Activated CD8-positive, alpha-beta memory T cell treated with anti-CD3 and anti-CD28 coated beads for 48 hours (primary cell): ENCODE measurements at regions not wholly inside any gene's neighbourhood (a gene's known extent, or its start where the extent isn't known, plus 50 kb on each side); places are given as distances from the start of the nearest gene placed in this dataset.
"Not testable (repeated sequence)": the region's sequence is repeated elsewhere in the genome, so short reads cannot be mapped to it uniquely, and the experiment has no call there.

Experiments used
- DNase-seq, 3 experiments: peaks; one replicate each; pipeline ENCODE4 v3.0.0-alpha.2; 2020; ENCODE audit warnings: low read depth in 2 of 3, low spot score in 2 of 3

GRCh38 chr1:5768014-5768413, 224.2 kb downstream of the NPHP4 start:
- no peak for DNase-seq

- not testable (repeated sequence) for DNase-seq
Measured at GRCh38 chr1:5766996-5767395, 225.2 kb downstream of the NPHP4 start.

- no peak for DNase-seq
Measured at GRCh38 chr1:5765997-5766913, 226.0 kb downstream of the NPHP4 start.

DNA sequence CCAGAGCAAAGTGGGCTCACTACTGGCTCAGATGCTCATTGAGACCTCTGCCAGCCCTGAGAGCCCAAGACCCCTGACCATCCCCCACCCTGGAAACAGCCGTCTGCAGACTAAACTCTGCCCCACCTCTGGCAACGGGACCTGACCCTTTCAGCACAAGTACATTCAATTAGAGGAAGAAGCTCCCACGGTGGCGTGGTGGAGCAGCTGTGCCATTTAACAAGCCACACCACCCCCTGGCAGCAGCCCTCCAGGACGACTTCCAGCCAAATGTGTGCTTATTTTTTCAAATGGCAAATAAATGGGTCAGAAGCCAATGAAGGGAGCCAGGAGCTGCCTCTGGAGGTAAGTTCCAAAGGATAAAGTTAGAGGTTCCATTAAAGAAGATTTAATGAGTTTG, 226.7 kb downstream of the NPHP4 start:
- no peak for DNase-seq

GRCh38 chr1:5764959-5765358, 227.3 kb downstream of the NPHP4 start:
- no peak for DNase-seq

DNA sequence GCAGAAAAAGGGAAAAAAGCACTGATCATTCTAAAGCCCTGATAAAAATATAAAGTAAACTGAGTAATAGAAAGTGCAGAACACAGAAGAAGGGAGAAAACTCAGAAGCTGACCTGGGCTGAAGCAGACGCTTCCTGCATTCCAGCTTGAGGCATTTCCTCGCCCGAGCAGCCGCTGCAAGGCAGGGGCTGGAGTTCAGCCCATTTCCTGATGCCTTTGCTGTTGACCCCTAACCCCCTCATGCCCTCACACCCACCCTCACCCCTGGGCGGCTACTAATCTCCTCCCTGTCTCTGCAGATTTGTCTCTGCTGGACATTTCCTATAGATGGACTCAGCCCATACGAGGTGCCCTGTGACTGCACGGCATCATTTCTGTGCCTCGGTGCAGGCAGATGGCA, 227.8 kb downstream of the NPHP4 start:
- DNase-seq: no peak

DNA sequence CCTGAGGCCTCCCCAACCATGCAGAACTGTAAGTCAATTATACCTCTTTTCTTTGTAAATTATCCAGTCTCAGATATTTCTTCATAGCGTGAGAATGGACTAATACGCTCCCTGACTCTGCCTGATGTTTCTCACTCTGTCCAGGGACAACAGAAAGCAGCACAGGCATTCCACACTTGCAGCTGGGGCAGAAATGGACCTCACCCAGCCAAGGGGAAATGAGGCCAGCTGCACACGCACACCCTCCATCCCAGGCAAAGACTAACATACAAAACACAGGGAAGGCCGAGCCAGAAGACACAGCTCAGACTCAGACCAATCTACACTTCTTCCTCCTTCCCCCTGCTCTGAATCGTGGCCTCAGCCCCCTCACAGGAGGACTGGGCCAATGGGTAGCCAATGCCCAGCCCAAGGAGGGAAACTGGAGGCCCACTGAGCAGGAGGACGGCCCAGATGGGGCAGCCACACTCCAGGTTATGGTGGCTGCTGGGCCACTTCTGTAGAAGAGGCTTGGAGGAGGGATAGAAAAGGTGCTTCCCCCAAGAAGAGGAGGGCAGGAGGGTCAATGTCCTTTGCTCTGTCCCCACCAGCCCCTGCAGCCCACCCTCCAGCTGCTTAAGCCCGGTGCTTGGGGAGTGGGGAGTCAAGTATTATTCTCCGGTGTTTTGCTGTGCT, 228.4 kb downstream of the NPHP4 start:
- no peak for DNase-seq

GRCh38 chr1:5758859-5759578, 233.2 kb downstream of the NPHP4 start:
- DNase-seq: no peak

DNA sequence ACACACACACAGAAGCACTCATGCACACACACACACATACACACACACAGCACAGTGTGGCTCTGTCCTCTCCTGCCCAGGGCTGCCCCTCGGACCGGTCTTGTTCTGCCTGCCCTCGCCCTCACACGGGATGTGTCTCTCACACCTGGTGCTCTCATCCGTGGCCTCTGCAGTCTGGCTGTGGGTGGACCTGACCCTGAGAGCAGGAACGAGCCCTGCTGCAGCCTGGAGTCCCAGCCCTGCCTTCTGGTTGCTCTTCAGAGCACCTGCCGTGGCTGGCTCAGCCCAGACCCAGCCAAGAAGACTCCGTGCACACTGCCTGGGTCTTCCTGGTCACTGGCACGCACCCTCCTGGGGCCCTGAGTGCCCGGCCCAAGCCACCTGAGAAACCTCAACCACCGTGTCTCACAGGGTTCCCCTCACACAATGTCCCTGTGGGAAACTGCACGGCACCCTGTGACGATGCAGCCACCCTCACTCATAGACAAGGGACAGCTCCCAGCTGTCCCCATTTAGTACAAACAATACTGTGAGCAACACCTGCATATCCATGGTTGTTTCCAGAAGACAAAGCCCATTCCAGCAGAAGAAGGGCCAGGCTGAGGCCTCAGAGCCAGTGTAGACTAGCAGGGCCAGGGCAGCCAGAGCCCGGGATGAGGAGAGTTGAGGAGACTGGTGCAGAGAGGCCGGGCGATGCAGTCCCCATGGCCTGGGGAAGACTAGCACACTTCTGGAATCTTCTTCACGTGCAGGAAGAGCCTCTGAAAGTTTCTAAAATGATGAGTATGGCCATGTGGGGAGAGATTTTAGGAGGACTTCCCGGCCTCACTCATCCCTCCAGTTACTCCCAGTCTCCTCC, 234.0 kb downstream of the NPHP4 start:
- no peak for DNase-seq

DNA sequence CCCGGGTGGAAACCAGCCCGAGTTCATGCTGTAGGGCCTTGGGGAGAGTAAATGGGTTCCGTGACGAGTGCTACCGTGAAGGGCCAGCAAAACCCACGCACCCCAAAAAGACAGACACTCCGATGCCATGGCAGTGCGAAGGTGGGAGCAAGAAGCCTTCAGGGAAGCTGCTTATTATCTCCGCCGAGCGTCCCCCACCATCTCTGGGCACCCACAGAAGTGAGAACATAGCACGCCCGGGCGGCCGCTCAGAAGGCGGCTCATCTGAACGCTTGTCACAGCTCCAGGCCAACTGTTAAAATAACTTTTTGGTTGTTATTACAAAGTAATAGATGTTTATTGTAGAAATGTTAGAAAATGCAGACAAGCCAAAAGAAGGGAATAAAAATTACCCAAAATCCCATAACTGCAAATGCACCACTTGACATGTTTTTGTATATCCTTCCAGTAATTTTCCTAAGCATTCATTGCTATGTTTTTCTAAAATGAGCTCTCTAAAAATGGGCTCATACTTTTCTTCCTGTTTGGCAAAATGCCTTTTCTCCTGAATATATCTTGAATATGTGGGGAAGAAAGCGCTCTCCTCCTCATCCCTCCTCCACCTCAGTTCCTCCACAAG, 234.9 kb downstream of the NPHP4 start:
- DNase-seq: no peak

DNA sequence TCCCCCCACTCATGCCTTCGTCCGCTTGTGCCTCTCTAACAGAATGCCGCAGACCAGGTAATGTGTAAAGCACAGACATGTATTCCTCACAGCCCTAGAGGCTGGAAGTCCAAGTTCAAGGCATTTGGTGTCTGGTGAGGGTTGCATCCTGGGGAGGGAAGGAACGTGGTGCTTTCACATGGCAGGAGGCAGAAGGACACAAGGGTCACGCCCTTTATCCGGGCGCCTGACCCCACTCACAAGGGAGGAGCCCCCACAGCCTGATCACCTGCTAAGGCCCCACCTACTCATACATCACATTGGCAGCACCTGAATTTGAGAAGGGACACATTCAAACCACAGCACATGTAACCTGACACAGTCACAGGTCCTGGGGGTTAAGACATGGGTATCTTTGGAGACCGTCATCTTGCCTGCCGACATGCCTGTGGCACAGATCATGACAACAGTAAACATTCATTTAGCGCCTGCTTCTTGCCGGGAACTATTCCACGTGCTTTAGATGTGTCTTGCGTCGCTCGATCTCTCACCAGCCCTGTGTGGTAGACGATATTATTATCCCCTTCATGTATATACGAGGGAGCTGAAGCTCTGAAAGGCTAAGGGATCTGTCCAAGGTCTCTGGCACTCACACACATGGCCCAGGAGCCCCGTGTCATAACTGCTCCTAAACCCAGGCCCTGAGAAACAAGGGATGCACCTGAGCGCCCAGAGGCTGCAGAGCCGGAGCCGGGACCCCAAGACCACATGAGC, 235.6 kb downstream of the NPHP4 start:
- DNase-seq: no peak

DNA sequence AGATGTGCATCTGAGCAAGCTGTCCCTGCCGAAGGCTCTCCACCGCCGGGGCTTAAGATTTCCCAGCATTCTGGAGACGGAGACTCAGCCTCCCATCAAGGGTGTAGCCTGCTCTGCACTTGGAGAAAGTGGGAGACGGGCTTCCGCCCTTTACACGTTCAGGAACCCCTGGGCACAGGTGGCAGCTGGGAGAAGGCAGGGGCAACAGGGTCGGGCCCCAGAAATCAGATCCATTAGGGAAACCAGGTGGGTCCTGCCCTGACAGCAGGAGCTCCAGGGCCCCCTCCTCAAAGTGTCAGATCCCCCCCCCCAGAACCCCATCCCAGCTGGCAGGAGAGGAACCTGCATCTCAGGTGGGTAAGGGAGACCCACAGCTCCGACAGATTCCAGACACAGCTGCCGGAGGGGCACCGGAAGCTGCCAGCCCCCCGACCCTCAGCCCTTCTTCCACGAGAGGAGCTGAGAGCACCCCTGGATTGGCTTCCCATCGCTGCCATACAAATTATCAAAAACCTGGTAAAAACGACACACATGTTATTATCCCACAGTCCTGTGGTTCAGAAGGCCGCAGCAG, 236.6 kb downstream of the NPHP4 start:
- DNase-seq: no peak

DNA sequence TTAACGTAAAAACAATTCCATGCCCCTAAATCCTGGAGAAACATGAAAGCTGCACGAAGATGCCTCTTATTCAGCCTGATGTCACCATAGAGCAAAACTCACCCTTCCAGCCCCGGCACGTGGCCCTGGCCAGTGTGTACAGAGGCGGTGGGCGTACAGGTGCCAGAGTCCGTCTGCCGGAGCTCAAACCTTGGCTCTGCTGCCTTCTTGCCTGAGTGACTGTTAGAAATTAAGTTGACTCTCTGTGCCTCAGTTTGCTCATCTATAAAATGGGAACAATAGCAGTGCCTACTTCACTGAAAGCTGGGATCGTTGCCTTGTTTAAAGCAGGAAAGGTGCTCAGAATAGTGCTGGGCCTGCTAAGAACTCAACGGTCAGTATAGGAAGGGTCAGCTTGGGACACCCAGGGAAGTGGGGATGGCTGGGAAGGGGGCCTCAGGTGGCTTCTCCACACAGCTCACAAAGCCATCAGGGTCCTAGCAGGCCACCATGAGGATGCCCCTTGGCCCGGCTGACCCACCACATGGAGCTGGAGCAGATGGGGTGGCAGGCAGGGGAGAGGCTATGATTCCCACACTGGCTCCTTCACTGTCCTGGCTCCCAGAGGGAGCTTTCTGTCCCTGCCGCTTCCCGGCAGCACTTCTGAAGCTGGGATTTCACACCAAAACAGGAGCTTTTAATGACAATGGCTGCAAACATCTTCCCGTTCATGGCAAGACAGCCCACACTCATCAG, 237.2 kb downstream of the NPHP4 start:
- DNase-seq: no peak

- no peak for DNase-seq
Measured at GRCh38 chr1:5753549-5754421, 238.4 kb downstream of the NPHP4 start.

- DNase-seq: no peak
Measured at GRCh38 chr1:5752746-5753548, 239.3 kb downstream of the NPHP4 start.

GRCh38 chr1:5751833-5752745, 240.1 kb downstream of the NPHP4 start:
- DNase-seq: no peak
